GM18873 (cell line): ENCODE measurements at regions not wholly inside any gene's neighbourhood (a gene's known extent, or its start where the extent isn't known, plus 50 kb on each side); places are given as distances from the start of the nearest gene placed in this dataset.
"Not testable (repeated sequence)": the region's sequence is repeated elsewhere in the genome, so short reads cannot be mapped to it uniquely, and the experiment has no call there.

Source experiments
- ATAC-seq: cut with Tn5 transposase; IDR thresholded peaks from one replicate; pipeline ENCODE4 v1.9.1; 2021; ENCODE audit warnings: mild to moderate bottlenecking, moderate library complexity, moderate number of reproducible peaks; ENCODE audit not compliant: unreplicated experiment, low FRiP score

DNA sequence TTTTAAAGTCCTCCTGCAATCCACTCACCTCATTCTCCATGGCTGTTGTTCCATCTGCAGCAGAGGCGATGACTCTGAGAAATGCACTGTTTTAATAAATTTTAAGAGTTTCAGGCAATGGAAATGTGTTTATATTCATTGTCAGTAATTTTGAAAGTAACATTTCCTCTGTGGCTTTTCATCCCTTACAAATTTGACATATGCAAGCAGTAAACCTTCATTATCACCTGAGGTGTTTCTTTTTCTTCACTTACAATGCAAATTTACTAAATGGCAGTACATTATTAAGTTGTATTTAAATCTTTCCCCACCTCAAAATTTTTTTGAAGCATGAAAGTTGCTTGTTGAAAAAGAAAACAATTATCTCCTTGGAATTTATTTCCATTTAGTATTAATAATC is 136.9 kb downstream of the DIRAS2 start:
- no peak for ATAC-seq

GRCh38 chr9:90506402-90506801 is 136.2 kb downstream of the DIRAS2 start:
- ATAC-seq = not testable (repeated sequence)

DNA sequence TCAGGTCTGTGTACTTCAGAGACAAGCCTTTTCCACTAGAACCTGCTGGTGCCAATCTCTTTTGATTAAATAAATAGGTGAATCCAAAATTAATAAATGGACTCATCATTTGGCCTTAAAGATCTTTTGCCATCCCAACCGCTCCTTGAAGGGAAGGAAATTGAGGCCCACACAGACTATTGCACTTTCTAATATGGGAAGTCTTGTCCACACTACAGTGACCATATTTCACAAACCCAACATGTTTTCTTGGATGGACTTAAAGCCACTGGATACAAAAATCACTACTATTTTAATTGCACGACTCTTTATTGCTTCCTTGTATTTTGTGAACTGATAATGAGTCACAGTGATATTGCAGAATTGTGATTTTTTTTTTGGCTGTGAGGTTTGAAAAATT is 135.0 kb downstream of the DIRAS2 start:
- ATAC-seq = no peak

GRCh38 chr9:90508940-90509339 is 133.7 kb downstream of the DIRAS2 start:
- no peak for ATAC-seq

GRCh38 chr9:90511711-90512110 is 130.9 kb downstream of the DIRAS2 start:
- ATAC-seq = no peak

- no peak for ATAC-seq
Observed at GRCh38 chr9:90514877-90515276, 127.7 kb downstream of the DIRAS2 start.

GRCh38 chr9:90515510-90515909 is 127.1 kb downstream of the DIRAS2 start:
- no peak for ATAC-seq

DNA sequence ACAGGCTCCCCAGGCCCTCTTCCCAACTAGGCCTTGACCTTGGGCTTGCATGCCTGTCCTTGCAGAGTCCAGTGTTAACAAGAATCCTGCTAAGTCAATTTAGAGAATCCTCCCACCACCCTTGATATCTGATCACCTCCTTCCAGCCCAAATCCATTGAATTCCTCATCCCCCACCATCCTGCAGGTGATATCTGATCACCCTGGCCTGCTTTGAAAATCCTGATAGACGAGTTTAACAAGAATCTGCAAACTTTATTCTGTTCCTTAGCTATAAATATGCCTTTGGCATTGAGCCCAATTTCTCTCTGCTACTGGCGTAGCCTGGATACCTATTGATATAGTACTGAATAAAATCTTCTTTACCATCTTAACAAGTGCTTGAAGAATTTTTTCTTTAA is 125.5 kb downstream of the DIRAS2 start:
- ATAC-seq = no peak

DNA sequence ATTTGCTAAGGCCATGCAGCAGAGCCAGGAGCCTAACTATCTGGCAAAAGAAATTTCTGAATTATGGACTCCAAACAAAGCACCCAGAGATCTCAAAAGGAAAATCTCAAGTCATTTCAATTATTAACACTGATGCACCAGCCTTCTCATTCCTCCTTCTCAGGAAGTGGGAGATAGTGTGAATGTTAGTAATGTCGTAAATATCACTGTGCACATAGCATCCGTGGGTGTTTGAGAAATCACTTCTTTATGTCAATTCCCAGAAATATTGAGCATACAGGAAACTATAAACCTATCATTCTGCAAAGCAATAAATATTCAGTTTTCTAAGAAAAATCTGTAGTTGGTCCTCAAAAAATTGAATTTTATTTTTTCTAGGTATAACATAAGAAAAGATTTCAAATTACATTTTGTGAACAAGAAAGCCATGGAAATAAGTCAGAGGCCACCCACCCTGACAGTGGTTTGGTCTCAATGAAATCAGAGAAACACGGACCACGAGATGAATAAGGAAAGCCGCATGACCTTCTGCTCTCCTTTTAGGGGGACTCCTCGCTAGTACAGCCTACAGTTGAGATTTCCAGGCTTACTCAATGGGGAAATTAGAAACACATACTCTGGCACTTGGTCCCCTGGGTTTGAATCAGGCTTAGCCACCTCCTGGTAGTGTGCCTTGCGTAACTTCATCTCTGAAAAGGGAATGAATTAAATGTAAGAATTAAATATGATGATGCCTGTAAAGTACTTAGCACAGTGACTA is 120.6 kb downstream of the DIRAS2 start:
- ATAC-seq = no peak

- no peak for ATAC-seq
Observed at GRCh38 chr9:90523958-90524357, 118.7 kb downstream of the DIRAS2 start.

DNA sequence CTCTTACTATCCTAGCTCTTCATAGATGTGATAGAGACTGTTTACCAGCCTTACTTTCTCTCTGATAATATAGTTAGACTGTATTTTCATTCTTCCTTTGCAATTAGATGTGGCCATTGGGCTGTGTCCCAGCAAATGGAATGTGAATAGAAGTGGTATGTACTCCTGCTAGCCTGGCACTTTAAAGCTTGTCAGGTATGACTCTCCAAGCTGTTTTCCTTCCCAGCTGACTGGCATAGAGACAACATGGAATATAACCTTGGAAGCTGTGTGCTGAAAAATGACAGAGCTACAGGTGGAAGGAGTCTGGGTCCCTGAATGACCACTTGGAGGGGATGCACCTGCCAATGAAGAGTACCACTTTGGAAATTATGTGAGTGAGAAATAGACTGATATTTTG is 116.2 kb downstream of the DIRAS2 start:
- ATAC-seq = no peak

DNA sequence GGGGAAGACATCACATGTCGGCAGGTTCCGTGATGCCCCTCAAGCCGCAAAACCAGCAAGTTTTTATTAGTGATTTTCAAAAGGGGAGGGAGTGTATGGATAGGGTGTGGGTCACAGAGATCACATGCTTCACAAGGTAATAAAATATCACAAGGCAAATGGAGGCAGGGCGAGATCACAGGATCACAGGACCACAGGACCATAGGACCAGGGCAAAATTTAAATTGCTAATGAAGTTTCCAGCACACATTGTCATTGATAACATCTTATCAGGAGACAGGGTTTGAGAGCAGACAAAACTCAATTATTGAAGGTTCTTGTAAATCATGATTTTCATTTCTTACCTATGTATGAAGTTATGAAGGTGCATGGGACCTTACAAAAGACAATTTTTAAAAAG is 106.5 kb downstream of the DIRAS2 start:
- not testable (repeated sequence) for ATAC-seq

- no peak for ATAC-seq
Observed at GRCh38 chr9:90538566-90538965, 104.1 kb downstream of the DIRAS2 start.

DNA sequence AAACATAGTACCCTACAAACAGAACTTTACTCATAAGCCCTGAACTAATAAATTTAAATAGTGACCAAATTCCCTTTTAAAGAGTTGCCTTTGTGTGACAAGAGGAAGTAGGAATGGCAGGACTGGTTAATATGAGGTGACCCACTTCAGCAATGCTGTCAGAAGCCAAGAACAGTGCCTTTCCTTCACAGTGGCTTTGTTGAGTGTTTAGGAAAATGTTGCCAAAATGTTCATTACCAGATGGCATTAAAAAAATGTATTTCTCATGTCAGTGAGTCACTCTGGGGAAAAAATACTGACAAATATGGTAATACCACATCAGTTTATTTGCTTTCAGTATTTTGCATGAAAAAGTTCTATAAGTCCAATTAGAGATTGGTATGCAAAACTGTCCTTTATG is 103.3 kb downstream of the DIRAS2 start:
- no peak for ATAC-seq

GRCh38 chr9:90540734-90541133 is 101.9 kb downstream of the DIRAS2 start:
- ATAC-seq = no peak

GRCh38 chr9:90544488-90544887 is 98.1 kb downstream of the DIRAS2 start:
- no peak for ATAC-seq

- no peak for ATAC-seq
Observed at GRCh38 chr9:90546200-90546599, 96.4 kb downstream of the DIRAS2 start.

DNA sequence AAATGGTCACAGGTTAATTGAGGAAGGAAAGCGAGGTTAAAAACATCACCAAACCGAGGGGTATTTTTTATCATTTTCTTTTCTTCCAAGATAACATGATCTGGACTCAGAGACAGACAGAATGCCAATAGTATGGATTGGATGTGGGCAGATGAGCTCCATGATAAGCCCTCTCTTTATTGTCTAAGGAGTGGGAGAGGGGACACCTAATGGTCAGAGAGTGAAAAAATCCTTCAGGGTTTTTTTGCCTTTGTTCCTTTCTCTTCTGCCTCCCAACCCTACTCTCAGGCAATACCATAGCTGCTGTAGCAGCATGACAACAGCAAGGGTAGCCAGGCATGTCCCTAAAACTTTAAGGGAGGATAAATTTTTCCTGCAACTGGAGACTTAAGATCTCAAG is 94.7 kb downstream of the DIRAS2 start:
- ATAC-seq = no peak

DNA sequence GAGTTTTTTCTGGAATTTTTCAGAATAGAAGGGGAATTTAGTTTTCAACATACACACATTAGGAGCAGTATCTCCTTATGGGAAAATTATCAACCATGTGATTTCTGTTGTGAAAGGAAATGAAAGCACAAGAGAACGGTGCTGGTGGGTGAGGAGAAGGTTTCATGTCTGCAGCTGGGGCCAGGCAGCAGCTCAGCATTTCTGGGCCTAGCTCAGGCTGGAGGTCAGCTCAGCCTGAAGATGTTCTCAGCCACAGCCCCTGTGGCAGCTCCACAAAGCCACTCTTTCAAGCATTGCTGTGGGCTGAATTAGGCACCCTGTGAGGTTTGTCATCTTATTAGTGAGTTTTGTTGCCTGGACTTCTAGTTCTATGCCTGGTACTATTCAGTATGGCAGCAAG is 90.3 kb downstream of the DIRAS2 start:
- peak; percentile 60 for ATAC-seq

DNA sequence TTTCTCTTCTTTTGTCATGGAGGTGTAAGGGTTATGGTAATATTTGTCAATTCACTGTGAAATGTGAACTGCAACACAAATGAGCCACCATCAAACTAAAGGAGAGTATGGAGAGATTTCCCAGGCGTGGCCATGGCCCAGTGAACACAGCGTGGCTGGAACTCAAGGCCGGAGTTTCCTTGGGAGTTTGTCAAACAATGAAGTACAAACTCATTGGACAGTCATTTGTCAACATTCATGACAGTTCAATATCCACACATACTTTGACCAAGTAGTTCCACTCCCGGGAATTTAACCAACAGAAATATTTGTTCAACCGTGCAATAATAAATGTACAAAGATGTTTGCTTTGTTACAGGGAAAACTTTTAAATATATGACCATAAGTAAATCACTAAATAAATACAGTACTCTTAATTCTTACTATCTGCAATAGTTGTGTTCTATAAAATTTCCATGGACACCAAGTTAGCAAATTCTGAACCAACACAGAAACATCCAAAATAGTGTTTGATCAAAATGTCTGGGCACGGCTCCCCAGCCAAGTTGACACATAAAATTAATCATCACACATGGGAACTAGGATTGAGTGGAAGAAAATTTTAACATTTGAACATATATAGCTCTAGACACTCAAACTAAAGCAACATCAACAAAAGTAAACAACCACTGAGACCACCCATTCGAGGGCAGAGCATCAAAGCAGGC is 87.1 kb downstream of the DIRAS2 start:
- ATAC-seq = no peak

GRCh38 chr9:90556897-90557675 is 85.5 kb downstream of the DIRAS2 start:
- ATAC-seq = no peak
